ENCODE measurements at regions not wholly inside any gene's neighbourhood (a gene's known extent, or its start where the extent isn't known, plus 50 kb on each side); places are given as distances from the start of the nearest gene placed in this dataset.

DNA sequence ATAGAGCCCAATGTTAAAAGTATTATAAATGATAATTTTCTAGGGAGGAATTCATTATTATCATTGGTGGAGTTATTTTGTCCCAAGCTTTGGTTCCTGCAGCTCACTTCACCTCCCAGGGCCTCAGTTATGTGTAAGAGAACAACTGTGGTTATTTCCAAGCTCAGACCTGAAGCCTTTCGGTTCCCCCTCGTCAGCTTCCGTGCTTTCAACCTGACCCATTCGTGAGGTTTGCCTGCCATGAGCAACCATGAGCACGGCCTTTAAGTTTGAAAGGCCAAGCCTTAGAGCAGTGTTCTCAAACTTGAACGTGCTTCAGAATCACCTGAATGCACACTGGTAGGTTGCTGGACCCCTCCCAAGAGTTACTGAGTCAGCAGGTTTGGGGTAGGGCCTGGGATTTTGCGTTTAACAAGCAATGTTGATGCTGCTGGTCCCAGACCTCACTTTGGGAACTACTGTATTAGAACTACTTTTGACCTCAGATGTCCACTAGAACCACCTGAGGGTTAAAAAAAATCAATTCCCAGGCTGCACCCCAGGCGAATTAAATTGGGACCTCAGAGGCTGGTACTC, 133.0 kb upstream of the PRMT8 start:
- H2BK20ac ChIP-seq (ENCODE audit: low read depth, low read length, poor library complexity, severe bottlenecking) = no peak overlapping the region
- no peak overlapping the region for H3K27ac Mint-ChIP-seq
- H2BK5ac ChIP-seq (ENCODE audit: insufficient read length, low read length) = no peak overlapping the region
- no peak overlapping the region for H2AK5ac ChIP-seq (ENCODE audit: insufficient read length, low read length)
- no peaks in the 10 kb centered on the region for H3K9me3 ChIP-seq (ENCODE audit: control insufficient read depth, low read depth, low read length)
- no peak overlapping the region for H4K5ac ChIP-seq (ENCODE audit: insufficient read length, low read depth, low read length)
- no peaks in the 10 kb centered on the region for H3K79me1 ChIP-seq (ENCODE audit: insufficient read depth, low read depth, low read length, poor library complexity, severe bottlenecking)
- H3K27ac ChIP-seq (ENCODE audit: insufficient read length, low read depth, low read length) = no peak overlapping the region
- no peak overlapping the region for H3T11ph ChIP-seq (ENCODE audit: low read length)
- no peaks in the 10 kb centered on the region for H3K23me2 ChIP-seq (ENCODE audit: insufficient read length, low read depth, low read length, poor library complexity, severe bottlenecking)
- H3K4me3 Mint-ChIP-seq = no peak overlapping the region
- H3K27me3 ChIP-seq (ENCODE audit: insufficient read depth, low read length) = no peaks in the 10 kb centered on the region
- H3K9ac ChIP-seq (ENCODE audit: extremely low read depth, insufficient read length, low read length) = no peak overlapping the region
- no peak overlapping the region for H3K4ac ChIP-seq (ENCODE audit: low read depth, low read length)
- no peaks in the 10 kb centered on the region for H3K36me3 Mint-ChIP-seq (ENCODE audit: insufficient read depth in 1 of 3, low read depth in 3 of 3)
- no peaks in the 10 kb centered on the region for H3K9me3 Mint-ChIP-seq
- no peak overlapping the region for H2BK120ac ChIP-seq (ENCODE audit: low read depth, low read length, poor library complexity, severe bottlenecking)
- no peak overlapping the region for H3K4me2 ChIP-seq (ENCODE audit: insufficient read depth, insufficient read length, low read length)
- no peak overlapping the region for H4K8ac ChIP-seq (replicated peaks; ENCODE audit: insufficient read length, low read depth, low read length)
- DNase-seq = no peak
- H4K91ac ChIP-seq (ENCODE audit: insufficient read length, low read depth, low read length) = no peak overlapping the region
- no peak overlapping the region for H3K18ac ChIP-seq (ENCODE audit: insufficient read length, low read depth, low read length)
- H3K4me1 ChIP-seq (ENCODE audit: insufficient read depth, low read length) = no peaks in the 10 kb centered on the region
- no peaks in the 10 kb centered on the region for H3K79me2 ChIP-seq (ENCODE audit: insufficient read depth, low read length)
- H3K14ac ChIP-seq (ENCODE audit: insufficient read depth, low read length) = no peak overlapping the region
- H3K27me3 Mint-ChIP-seq (ENCODE audit: low read depth) = peaks cover 2% of the 10 kb centered on the region; the same call in 1 of the 2 replicates
- H2BK12ac ChIP-seq (ENCODE audit: insufficient read length, low read depth, low read length) = no peak overlapping the region
- no peak overlapping the region for H2BK15ac ChIP-seq (ENCODE audit: low read depth, low read length)
- H3K56ac ChIP-seq (ENCODE audit: insufficient read length, low read depth, low read length) = no peak overlapping the region
- peaks cover 5 to 8% of the 10 kb centered on the region in 2 experiments; a peak in 3 of 4 replicates for H3K4me1 Mint-ChIP-seq
- H2AFZ ChIP-seq (ENCODE audit: low read length) = no peak overlapping the region
- TF ChIP-seq, protein P1, sequence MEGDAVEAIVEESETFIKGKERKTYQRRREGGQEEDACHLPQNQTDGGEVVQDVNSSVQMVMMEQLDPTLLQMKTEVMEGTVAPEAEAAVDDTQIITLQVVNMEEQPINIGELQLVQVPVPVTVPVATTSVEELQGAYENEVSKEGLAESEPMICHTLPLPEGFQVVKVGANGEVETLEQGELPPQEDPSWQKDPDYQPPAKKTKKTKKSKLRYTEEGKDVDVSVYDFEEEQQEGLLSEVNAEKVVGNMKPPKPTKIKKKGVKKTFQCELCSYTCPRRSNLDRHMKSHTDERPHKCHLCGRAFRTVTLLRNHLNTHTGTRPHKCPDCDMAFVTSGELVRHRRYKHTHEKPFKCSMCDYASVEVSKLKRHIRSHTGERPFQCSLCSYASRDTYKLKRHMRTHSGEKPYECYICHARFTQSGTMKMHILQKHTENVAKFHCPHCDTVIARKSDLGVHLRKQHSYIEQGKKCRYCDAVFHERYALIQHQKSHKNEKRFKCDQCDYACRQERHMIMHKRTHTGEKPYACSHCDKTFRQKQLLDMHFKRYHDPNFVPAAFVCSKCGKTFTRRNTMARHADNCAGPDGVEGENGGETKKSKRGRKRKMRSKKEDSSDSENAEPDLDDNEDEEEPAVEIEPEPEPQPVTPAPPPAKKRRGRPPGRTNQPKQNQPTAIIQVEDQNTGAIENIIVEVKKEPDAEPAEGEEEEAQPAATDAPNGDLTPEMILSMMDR (conservative IDR thresholded peaks at IDR 0.05) = no peak
- no peaks in the 10 kb centered on the region for H4K20me1 ChIP-seq (ENCODE audit: control insufficient read depth, insufficient read depth, insufficient read length)
- no peak overlapping the region for H3K23ac ChIP-seq (ENCODE audit: insufficient read length, low read depth, low read length)
- no CpG with 5 or more reads among the region's 8 CpGs for WGBS (ENCODE audit: extremely low coverage, insufficient read length, low lambda C conversion rate)
